Astrocyte (in vitro differentiated cells and primary cell): ENCODE measurements at regions not wholly inside any gene's neighbourhood (a gene's known extent, or its start where the extent isn't known, plus 50 kb on each side); places are given as distances from the start of the nearest gene placed in this dataset.

ENCODE experiments used
- CTCF ChIP-seq: IDR thresholded peaks from 2 replicates; pipeline ENCODE4 v1.5.1; 2011; ENCODE audit warnings: low read depth, mild to moderate bottlenecking, inconsistent platforms, low read length, moderate library complexity; ENCODE audit not compliant: insufficient read depth
- EZH2 ChIP-seq: IDR thresholded peaks from 2 replicates; pipeline ENCODE4 v1.6.1; 2012; ENCODE audit warnings: mild to moderate bottlenecking, low read length, inconsistent platforms; ENCODE audit not compliant: insufficient read depth

DNA sequence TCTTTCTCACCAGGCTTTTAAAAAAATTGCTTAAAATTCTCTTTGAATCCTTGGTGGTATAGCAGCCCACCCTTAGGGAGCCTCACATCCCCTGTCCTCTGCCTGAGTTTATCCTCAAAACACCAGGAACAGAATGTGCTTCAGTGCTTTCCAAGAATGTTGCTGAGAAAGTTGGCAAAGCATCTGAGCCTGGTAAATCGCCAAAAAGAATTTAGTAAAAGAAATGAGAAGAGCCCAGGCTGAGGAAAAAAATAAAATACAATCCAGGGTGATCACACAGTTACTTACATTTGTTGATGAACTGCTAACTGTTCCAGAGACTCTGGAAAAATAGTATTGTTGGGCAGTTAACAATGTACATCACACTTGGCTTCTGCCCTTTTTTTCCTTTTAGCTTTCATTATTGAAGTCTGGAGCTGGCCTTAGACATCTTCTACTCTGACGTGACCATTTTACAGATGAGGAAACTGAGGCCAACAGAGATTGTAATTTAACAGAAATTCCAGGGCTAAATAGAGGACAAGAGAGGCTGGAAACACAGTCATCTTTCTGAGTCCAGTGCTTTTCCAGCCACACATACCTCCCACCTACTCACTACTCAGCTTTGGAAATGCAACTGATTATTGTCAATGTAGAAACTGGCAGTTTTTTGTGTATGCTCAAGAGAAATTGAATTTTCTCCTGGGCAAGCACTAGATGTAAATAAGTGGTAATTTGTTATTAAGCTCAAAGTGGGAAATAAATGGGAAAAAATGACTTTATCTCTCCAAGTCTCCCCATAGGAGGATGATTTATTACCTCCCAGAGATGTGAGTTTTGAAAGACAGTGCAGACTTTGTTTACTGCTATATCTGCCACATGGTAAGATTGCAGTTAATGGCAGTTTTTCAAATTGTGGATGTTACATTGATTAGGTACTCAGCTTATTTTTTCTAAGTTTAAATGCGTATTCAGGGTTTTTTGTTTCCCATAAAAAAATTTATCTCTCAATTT is 86.7 kb upstream of the ALDH1A1 start:
- TF ChIP-seq CTCF (no peak), EZH2 (no peak)
